ENCODE measurements at regions not wholly inside any gene's neighbourhood (a gene's known extent, or its start where the extent isn't known, plus 50 kb on each side); places are given as distances from the start of the nearest gene placed in this dataset.
"Not testable (repeated sequence)": the region's sequence is repeated elsewhere in the genome, so short reads cannot be mapped to it uniquely, and the experiment has no call there.

DNA sequence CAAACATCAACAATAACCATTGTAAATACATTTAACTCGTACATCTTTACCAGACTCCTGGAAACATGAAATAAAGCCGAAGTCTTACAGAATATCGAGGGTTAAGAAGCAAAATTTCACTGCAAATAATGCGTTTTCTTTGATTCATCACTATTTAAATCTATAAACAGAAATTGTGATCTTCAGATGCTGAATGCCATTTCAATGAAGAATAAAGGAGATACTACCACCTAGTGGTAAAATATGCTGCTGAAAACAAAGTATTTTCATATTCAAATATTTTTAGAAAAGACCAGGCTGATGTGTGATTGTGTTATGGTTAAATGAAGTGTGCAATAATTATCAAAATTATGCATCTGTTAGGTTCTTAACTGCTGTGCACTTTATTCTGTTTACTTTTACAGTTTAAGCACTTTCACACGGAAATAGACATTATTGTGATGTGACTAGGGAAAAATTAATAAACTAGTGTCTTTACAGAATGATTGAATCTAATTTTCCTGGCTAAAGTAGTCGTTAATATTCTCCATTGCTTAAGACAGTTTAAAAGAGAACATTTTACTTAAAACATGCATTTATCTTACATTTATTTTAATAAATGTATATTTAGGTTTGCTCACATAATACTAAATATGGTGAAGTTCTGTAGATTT lies 1093.1 kb downstream of the MRPL39 start:
- Mint-ChIP-seq H3K4me3 (no peak overlapping the region), H3K4me1 (no peaks in the 10 kb centered on the region), H3K36me3 (no peaks in the 10 kb centered on the region), H3K27me3 (peaks cover 5% of the 10 kb centered on the region), H3K27ac (no peak overlapping the region), H3K9me3 (no peaks in the 10 kb centered on the region)
- DNase-seq, result no peak
- ATAC-seq (ENCODE audit: low read depth), result no peak
- POLR2A ChIA-PET, result no interaction called here

DNA sequence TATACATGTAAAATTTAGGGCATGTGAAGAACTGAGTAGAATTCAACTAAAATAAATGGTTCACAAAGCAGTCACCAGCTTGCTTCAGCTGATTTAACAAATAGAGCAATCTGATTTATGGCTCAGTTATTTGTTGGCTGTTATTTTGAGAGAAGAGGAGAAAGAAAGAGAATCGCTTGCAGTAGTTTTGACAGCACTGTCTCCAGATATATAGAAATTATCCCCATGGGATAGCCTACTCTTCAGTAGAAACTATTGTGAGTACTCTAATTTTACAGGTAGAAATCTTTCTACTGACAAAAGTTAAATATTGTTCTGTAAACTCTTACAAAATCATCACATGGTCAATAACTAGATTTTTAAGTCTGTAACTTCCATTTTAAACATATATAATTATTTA lies 1098.2 kb downstream of the MRPL39 start:
- POLR2A ChIA-PET, result no interaction called here
- H3K27ac Mint-ChIP-seq, result no peak overlapping the region
- no peak for ATAC-seq (ENCODE audit: low read depth)

DNA sequence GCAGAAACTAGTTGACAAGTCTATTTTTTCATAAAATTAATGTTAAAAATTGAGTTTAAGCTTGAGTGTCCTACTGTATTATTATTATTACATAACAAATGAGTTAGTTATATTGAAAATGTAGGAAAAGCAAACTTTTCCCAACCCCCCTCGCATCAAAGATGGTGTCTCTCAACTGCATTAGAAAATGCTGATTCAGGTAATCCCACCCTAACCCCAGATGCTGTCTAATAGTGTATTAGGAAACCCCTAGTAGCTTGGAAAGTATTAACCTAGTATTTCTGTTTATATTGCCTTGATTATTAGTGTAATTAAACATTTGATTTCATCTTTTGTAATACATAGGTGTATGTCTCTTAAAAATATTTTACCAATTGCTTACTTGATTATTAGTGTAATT lies 1120.3 kb downstream of the MRPL39 start:
- H3K9me3 Mint-ChIP-seq, result peaks cover 5% of the 10 kb centered on the region
- DNase-seq (no peak), ATAC-seq (ENCODE audit: low read depth) (no peak)
- peaks cover 7% of the 10 kb centered on the region for H3K36me3 Mint-ChIP-seq
- POLR2A ChIA-PET, result no interaction called here
- H3K27ac Mint-ChIP-seq, result no peak overlapping the region
- no peaks in the 10 kb centered on the region for H3K4me1 Mint-ChIP-seq
- no peak overlapping the region for H3K4me3 Mint-ChIP-seq
- H3K27me3 Mint-ChIP-seq, result no peaks in the 10 kb centered on the region

More for the DNA sequence above, 1098.2 kb downstream of the MRPL39 start:
- Mint-ChIP-seq H3K9me3 (no peaks in the 10 kb centered on the region), H3K36me3 (no peaks in the 10 kb centered on the region), H3K4me1 (no peaks in the 10 kb centered on the region), H3K27me3 (no peaks in the 10 kb centered on the region), H3K4me3 (no peak overlapping the region)
- no peak for DNase-seq

DNA sequence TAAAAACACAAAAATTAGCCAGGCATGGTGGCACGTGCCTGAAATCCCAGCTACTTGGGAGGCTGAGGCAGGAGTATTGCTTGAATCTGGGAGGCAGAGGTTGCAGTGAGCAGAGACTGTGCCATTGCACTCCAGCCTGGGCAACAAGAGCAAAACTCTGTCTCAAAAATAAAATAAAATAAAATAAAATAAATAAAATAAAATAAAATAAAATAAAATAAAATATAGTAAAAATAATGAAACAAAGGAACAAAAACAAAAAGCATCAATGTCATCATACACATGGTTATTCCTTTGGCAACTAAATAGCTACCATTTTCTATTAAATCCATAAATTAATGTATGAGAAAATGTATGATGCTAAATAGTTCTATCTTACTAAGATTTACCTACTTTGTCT lies 1123.9 kb downstream of the MRPL39 start:
- ATAC-seq (ENCODE audit: low read depth); H3K9me3 Mint-ChIP-seq; DNase-seq; H3K4me1 Mint-ChIP-seq; H3K27ac Mint-ChIP-seq; POLR2A ChIA-PET; H3K27me3 Mint-ChIP-seq; H3K4me3 Mint-ChIP-seq; H3K36me3 Mint-ChIP-seq: not testable (repeated sequence)

DNA sequence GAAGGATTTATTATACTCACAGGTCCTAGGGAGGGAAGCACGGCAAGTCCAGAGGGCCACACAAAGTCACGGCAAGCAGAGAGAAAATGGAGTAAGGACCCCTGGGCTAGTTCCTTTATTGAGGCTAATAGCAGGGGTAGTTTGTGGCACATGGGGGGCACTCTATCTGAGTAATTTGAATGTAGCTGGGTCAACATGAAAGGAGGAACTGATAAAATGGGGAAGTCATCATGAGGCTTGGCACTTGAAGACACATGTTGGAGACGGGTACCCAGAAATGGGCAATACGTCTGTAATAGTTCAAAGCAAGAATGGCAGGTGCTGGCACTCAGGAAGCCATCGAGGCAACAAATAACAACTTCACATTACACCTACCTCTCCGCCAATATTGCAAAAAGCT lies 1136.4 kb downstream of the MRPL39 start:
- Mint-ChIP-seq H3K9me3 (no peaks in the 10 kb centered on the region), H3K27ac (no peak overlapping the region), H3K4me3 (no peak overlapping the region), H3K27me3 (no peaks in the 10 kb centered on the region), H3K4me1 (no peaks in the 10 kb centered on the region), H3K36me3 (no peaks in the 10 kb centered on the region)
- DNase-seq, result no peak
- no peak for ATAC-seq (ENCODE audit: low read depth)
- POLR2A ChIA-PET, result no interaction called here

DNA sequence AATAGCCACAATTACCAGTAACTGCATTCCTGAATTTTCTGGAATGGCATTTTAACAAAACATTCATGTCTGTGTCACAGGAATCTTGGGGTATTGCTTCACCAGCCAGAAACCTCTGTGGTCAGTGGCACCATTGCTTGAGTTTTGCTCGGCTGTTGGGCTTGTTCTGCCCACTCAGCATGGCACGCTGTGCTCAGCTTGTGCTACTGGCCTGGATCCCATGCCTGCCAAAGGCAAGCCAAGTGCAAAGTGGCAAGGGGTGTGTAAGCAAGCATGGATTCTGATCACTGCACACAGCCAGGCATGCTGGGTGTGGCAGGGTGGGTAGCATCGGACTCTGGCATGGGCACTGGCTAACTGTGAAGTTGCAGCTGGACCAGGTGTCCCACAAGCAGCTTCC lies 1150.9 kb downstream of the MRPL39 start:
- ATAC-seq (ENCODE audit: low read depth), result no peak
- Mint-ChIP-seq H3K4me1 (no peaks in the 10 kb centered on the region), H3K27me3 (no peaks in the 10 kb centered on the region), H3K36me3 (no peaks in the 10 kb centered on the region), H3K4me3 (no peak overlapping the region), H3K9me3 (no peaks in the 10 kb centered on the region), H3K27ac (no peak overlapping the region)
- no peak for DNase-seq
- POLR2A ChIA-PET, result no interaction called here

DNA sequence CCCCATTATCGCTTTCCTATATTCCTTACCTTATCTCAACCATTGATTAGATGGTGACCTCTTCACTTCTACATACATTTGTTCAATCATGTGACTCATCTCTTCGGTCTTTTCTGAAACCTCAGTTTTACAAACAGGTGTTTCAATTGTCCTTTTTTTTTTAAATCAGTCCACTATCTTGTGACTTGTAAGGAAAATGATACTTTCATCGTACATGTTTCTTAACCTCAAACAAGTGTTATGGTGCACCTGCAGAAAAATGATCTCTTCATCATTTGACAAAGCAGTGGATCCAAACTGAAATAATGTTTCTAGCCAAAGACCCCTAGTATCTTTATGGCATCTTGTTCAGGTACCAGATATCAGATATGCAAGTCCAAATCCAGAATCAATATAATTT lies 1157.2 kb downstream of the MRPL39 start:
- no peak overlapping the region for H3K4me3 Mint-ChIP-seq
- no peak for ATAC-seq (ENCODE audit: low read depth)
- POLR2A ChIA-PET, result no interaction called here
- no peak overlapping the region for H3K27ac Mint-ChIP-seq
- H3K36me3 Mint-ChIP-seq, result peaks cover 19% of the 10 kb centered on the region
- no peaks in the 10 kb centered on the region for H3K27me3 Mint-ChIP-seq
- peaks cover 1% of the 10 kb centered on the region for H3K9me3 Mint-ChIP-seq
- no peaks in the 10 kb centered on the region for H3K4me1 Mint-ChIP-seq
- DNase-seq, result no peak

DNA sequence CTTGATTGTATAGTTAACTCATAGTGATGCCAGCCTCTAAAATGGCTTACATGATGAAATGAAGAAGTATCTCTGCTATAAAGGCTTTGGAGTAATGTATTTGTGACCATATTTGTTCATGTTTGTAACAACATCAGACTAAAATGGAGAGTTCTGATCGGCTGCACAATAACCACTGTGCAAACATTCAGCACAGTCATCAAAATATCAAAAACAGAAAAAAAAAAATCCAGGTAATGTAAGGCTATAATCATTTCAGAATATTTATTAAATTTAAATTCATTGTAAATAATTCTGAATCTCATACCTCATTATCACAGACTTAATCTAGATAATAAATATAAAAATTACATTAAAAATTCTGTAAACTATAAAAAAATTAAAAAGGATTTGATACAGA lies 1161.8 kb downstream of the MRPL39 start:
- no peaks in the 10 kb centered on the region for H3K27me3 Mint-ChIP-seq
- H3K36me3 Mint-ChIP-seq, result peaks cover 39% of the 10 kb centered on the region
- POLR2A ChIA-PET, result no interaction called here
- no peak overlapping the region for H3K4me3 Mint-ChIP-seq
- H3K9me3 Mint-ChIP-seq, result peaks cover 3% of the 10 kb centered on the region
- peaks cover 7% of the 10 kb centered on the region for H3K4me1 Mint-ChIP-seq
- no peak overlapping the region for H3K27ac Mint-ChIP-seq
- no peak for DNase-seq
- no peak for ATAC-seq (ENCODE audit: low read depth)

DNA sequence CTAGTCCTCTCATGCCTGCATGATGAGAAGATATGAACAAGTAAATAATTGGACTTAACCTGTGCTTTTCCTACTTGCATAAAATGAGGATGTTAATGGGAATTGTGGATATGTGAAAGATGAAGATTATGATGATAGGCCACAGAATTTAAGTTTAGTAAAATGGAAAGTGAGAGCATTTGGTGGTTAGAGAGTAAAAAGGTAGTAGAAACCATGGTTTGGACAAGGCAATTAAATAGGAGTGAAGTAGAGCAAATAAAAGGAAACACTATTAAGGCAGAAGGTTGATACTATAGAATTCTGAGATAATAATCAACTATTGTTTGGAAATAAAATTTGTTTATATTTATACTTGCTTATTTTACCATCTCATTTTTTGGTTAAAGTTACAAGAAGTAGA lies 1162.5 kb downstream of the MRPL39 start:
- Mint-ChIP-seq H3K4me3 (no peak overlapping the region), H3K9me3 (peaks cover 2% of the 10 kb centered on the region)
- POLR2A ChIA-PET, result no interaction called here

DNA sequence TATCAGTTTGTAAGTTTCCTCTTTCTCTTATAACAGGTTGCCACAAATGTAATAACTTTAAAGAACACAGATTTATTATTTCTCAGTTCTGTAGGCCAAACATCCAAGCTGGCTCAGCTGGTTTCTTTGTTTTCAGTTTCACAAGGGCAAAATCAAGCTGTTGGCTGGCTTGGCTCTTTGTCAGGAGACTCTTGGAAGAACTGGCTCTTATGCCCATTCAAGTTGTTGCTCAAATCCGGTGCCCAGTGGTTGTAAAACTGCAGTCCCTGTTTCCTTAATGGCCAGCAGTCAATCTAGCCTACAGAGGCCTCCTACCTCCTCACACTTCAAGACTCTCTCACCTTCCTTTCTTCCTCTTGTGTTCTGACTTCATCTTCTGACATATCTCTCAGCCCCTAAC lies 1171.0 kb downstream of the MRPL39 start:
- Mint-ChIP-seq H3K27me3 (no peaks in the 10 kb centered on the region), H3K27ac (no peak overlapping the region), H3K9me3 (peaks cover 4% of the 10 kb centered on the region), H3K36me3 (peaks cover 41% of the 10 kb centered on the region), H3K4me3 (no peak overlapping the region), H3K4me1 (peaks cover 2% of the 10 kb centered on the region)
- POLR2A ChIA-PET, result no interaction called here
- no peak for ATAC-seq (ENCODE audit: low read depth)
- no peak for DNase-seq

More for the DNA sequence above, 1162.5 kb downstream of the MRPL39 start:
- Mint-ChIP-seq H3K4me1 (peaks cover 7% of the 10 kb centered on the region), H3K36me3 (peaks cover 40% of the 10 kb centered on the region), H3K27me3 (no peaks in the 10 kb centered on the region), H3K27ac (no peak overlapping the region)
- ATAC-seq (ENCODE audit: low read depth) (no peak), DNase-seq (no peak)

DNA sequence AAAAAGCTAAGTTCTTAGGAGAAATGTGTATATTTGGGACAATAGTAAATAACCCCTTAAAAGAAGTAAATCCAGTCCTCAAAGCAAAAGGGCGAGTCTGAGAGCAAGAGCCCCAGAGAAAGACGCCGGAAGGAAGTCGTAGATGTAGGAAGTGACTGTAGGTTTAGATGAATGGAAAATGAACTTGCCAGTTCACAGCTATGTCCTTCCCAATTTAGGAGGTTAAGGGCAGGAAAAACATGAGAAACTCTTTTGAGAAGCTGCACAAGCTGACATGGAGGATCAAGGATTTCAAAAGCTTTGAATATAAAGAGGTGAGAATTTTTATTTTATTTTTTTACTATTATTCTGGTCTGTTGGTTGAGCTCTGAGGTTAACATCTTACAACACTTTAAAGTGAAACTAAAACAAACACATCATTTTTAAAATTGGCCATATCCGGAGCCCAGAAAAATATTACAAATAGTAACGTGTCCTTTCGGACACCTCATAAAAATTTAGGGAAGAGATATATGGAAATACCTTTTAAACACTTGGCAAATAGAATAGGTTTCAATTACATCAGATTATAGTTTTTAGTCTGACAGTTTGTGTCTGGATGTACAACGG lies 1178.6 kb downstream of the MRPL39 start:
- no peak for DNase-seq
- POLR2A ChIA-PET, result no interaction called here
- Mint-ChIP-seq H3K36me3 (peaks cover 10% of the 10 kb centered on the region), H3K27me3 (no peaks in the 10 kb centered on the region), H3K9me3 (no peaks in the 10 kb centered on the region), H3K27ac (peak overlapping the region; percentile 91), H3K4me3 (peak overlapping the region; percentile 93), H3K4me1 (peaks cover 16% of the 10 kb centered on the region)
- peak; percentile 90 for ATAC-seq (ENCODE audit: low read depth)

DNA sequence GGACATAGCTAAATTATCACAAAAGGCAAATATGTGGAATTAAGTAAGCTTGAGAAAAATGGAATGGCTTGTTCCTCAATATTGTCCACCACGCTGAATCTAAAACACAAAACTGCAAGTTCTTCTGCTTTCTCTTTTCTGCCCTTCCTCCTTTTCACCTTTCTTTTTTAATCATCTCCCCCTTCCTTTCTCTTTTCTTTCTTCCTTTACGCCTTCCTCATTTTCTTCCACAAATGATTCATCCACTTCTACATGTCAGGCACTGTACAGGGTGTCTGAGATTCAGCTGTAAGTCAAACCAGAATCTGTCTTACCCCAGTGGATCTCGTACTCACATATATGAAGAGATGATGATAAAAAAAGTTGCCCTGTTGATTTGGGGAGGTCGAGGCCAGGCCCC lies 1182.5 kb downstream of the MRPL39 start:
- Mint-ChIP-seq H3K4me3 (no peak overlapping the region), H3K36me3 (peaks cover 4% of the 10 kb centered on the region), H3K27me3 (peaks cover 2% of the 10 kb centered on the region), H3K4me1 (peaks cover 5% of the 10 kb centered on the region), H3K27ac (no peak overlapping the region), H3K9me3 (peaks cover 3% of the 10 kb centered on the region)
- DNase-seq (no peak), ATAC-seq (ENCODE audit: low read depth) (no peak)
- POLR2A ChIA-PET, result no interaction called here

DNA sequence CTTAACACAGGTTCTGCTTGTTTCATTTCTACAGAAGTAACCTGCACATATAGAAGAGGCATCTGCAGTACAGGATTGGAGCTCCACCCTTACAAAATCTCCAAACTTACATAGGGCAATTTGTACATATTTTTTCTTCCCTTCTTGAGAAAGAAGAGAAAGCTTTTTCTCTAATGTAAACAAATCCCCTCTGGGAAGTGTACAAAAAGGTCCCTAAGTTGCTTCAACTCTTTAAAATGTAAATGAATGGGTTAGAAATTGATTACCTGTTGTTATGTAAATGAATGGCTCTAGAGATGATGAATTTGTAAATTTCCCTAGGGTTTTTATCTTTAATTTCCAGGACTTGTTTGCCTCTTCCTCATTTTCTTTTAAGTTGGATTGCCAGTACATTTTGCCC lies 1183.7 kb downstream of the MRPL39 start:
- Mint-ChIP-seq H3K4me3 (no peak overlapping the region), H3K9me3 (peaks cover 7% of the 10 kb centered on the region), H3K4me1 (peaks cover 3% of the 10 kb centered on the region), H3K27ac (no peak overlapping the region), H3K27me3 (peaks cover 2% of the 10 kb centered on the region), H3K36me3 (peaks cover 1% of the 10 kb centered on the region)
- POLR2A ChIA-PET, result interaction anchor here (0.6 kb wide), 1 partner anchor 63 kb away, joined by 3 read pairs; no protein-coding TSS in a partner anchor
- DNase-seq (no peak), ATAC-seq (ENCODE audit: low read depth) (no peak)

DNA sequence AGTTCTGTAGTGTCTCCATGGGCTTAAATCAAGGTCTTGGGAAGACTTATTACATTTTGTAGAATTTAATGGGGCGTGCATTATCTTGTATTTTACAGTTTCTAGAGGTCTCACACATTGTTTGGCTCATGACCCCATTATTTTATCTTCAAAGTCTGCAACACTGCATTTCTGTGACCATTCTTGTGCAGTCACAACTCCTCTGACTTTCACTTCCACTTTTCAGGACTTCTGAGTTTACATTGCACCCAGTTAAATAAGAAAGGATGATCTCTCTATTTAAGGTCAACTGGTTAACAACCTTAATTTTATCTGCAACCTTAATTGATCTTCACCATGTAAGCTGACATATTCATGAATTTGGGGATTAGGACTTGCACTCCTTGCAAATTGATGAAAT lies 1186.6 kb downstream of the MRPL39 start:
- Mint-ChIP-seq H3K9me3 (peaks cover 11% of the 10 kb centered on the region), H3K27me3 (peaks cover 2% of the 10 kb centered on the region), H3K4me3 (no peak overlapping the region), H3K4me1 (no peaks in the 10 kb centered on the region), H3K27ac (no peak overlapping the region), H3K36me3 (no peaks in the 10 kb centered on the region)
- ATAC-seq (ENCODE audit: low read depth) (no peak), DNase-seq (no peak)
- POLR2A ChIA-PET, result no interaction called here

All from activated naive CD8-positive, alpha-beta T cell treated with anti-CD3 and anti-CD28 coated beads, Interleukin-2, amount 10 ng/mL, durations not matched to agents 7 days and 5 days (primary cell).